Ovary (tissue), 1 donor: ENCODE measurements at regions not wholly inside any gene's neighbourhood (a gene's known extent, or its start where the extent isn't known, plus 50 kb on each side); places are given as distances from the start of the nearest gene placed in this dataset.
"Not testable (repeated sequence)": the region's sequence is repeated elsewhere in the genome, so short reads cannot be mapped to it uniquely, and the experiment has no call there.

Source experiments
- EP300 ChIP-seq: sonication (generic); formaldehyde crosslinking; IDR thresholded peaks from one replicate; pipeline ENCODE4 v1.6.1; 2017; ENCODE audit warnings: antibody characterized with exemption
- POLR2A ChIP-seq: fragments of 450-650 bp; IDR thresholded peaks from one replicate; pipeline ENCODE4 v1.6.1; 2017; ENCODE audit warnings: antibody characterized with exemption, mild to moderate bottlenecking, moderate library complexity

GRCh38 chr11:106174003-106174402, 96.5 kb downstream of the AASDHPPT start:
- TF ChIP-seq POLR2A, EP300: not testable (repeated sequence)
